ENCODE measurements at regions not wholly inside any gene's neighbourhood (a gene's known extent, or its start where the extent isn't known, plus 50 kb on each side); places are given as distances from the start of the nearest gene placed in this dataset.

GRCh38 chr5:106374956-106375355 lies 1295.8 kb downstream of the EFNA5 start:
- TF ChIP-seq RAD21 (IDR thresholded peaks at IDR 0.05; ENCODE audit: low read length) (no peak), CTCF (IDR thresholded peaks at IDR 0.05) (no peak), EP300 (IDR thresholded peaks at IDR 0.05; ENCODE audit: borderline replicate concordance in 1 of 2, low read depth in 1 of 2, low read length in 1 of 2) (no peak), NFIC (IDR thresholded peaks at IDR 0.05; ENCODE audit: borderline replicate concordance) (no peak), RXRA (IDR thresholded peaks at IDR 0.05; ENCODE audit: borderline replicate concordance, low read depth) (no peak), FOXJ3 (CRISPR knock-in tag; IDR thresholded peaks at IDR 0.05) (no peak)
- TF ChIP-seq, protein P1, sequence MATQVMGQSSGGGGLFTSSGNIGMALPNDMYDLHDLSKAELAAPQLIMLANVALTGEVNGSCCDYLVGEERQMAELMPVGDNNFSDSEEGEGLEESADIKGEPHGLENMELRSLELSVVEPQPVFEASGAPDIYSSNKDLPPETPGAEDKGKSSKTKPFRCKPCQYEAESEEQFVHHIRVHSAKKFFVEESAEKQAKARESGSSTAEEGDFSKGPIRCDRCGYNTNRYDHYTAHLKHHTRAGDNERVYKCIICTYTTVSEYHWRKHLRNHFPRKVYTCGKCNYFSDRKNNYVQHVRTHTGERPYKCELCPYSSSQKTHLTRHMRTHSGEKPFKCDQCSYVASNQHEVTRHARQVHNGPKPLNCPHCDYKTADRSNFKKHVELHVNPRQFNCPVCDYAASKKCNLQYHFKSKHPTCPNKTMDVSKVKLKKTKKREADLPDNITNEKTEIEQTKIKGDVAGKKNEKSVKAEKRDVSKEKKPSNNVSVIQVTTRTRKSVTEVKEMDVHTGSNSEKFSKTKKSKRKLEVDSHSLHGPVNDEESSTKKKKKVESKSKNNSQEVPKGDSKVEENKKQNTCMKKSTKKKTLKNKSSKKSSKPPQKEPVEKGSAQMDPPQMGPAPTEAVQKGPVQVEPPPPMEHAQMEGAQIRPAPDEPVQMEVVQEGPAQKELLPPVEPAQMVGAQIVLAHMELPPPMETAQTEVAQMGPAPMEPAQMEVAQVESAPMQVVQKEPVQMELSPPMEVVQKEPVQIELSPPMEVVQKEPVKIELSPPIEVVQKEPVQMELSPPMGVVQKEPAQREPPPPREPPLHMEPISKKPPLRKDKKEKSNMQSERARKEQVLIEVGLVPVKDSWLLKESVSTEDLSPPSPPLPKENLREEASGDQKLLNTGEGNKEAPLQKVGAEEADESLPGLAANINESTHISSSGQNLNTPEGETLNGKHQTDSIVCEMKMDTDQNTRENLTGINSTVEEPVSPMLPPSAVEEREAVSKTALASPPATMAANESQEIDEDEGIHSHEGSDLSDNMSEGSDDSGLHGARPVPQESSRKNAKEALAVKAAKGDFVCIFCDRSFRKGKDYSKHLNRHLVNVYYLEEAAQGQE (IDR thresholded peaks at IDR 0.05; ENCODE audit: low read depth, low read length): no peak
- TF ChIP-seq, protein P2, sequence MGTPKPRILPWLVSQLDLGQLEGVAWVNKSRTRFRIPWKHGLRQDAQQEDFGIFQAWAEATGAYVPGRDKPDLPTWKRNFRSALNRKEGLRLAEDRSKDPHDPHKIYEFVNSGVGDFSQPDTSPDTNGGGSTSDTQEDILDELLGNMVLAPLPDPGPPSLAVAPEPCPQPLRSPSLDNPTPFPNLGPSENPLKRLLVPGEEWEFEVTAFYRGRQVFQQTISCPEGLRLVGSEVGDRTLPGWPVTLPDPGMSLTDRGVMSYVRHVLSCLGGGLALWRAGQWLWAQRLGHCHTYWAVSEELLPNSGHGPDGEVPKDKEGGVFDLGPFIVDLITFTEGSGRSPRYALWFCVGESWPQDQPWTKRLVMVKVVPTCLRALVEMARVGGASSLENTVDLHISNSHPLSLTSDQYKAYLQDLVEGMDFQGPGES (IDR thresholded peaks at IDR 0.05; ENCODE audit: low read depth, low read length): no peak
